ENCODE measurements at regions not wholly inside any gene's neighbourhood (a gene's known extent, or its start where the extent isn't known, plus 50 kb on each side); places are given as distances from the start of the nearest gene placed in this dataset.

- no peak for DNase-seq (ENCODE audit: low read depth in 2 of 2)
Measured at GRCh38 chr19:30170495-30171137, 201.6 kb upstream of the ZNF536 start.

DNA sequence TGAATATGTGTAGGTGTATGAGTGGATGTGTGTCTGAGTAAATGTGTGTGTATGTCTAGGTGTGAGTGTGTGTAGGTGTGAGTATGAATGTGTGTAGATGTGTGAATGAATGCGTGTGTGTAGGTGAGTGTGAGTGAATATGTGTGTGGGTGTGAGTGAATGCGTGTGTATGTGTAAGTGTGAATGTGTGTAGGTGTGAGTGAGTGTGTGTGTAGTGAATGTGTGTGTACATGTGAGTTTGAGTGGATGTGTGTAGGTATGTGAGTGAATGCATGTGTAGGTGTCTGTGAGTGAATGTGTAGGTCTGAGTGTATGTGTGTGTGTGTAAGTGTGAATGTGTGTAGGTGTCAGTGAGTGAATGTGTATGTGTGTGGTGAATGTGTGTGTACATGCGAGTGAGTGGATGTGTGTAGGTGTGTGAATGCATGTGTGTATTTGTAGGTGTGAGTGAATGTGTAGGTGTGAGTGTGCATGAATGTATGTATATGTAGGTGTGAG is 201.0 kb upstream of the ZNF536 start:
- DNase-seq (ENCODE audit: low read depth in 2 of 2), result no peak

DNA sequence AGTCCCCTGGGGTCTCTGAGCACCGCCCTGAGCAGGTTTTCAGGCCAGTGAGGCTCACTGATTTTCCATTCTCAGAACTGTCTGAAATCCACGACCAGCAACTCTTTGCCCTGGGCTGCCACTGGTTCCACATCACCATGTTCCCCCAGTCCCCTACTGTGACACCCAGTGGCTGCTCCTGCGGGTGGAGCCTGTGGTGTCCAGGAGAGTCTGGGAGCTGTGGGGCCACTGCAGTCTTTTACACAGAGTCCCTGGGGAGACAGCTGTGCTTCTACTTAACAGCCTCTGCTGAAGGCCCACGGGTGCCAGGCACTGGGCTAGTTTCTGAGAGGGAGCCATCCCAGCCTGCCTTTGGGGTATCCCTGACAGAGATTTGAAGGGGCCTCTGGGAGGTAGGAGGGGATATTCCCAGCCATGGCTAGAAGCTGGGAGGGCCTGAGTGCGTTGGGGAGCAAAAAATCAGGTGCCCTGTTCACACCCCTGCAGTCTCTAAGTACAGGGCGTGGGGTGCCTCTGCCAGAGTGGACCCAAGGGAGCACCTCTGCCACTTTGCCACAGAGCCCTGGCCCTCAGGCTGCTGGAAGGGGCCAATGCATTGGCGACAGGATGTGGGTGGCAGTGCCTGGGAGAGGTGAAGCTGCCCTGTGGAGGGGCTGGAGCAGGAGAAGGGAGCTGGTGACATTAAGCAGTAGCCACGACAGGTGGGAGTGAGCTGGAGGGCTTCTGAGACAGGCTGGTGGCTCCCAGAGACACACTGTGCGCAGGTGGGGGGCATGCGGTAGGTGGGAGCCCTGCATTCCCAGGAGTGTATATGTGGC is 200.2 kb upstream of the ZNF536 start:
- DNase-seq (ENCODE audit: low read depth in 2 of 2), result no peak

DNA sequence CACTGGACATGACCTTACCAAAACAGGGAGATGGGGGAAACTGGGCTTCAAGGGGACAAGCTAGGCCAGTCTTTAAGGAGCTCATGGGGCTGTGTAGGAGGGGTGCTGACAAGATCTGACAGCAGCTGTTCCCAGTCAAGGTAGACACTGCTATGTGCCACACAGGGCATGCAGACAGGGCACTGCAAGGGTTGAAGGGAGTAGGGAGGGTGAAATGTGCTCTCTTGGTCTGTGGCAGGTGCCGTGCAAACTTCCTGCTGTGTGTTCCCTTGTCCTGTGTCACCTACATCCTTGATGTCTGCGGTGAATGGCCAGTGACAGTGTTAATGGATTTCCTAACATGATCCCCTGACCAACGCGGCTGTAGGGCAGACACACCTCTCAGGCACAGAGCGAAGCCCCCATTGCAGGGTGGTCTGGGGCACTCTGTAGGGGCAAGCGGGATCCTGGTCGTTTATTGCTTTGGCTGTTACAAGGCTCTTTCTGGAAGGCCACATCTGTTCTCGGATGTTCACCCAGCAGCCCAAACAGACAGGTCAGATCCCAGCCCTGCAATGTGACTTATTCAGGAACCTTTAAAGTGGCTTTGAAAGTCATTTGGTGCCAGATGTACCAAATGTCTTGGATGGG is 199.5 kb upstream of the ZNF536 start:
- no peak for DNase-seq (ENCODE audit: low read depth in 2 of 2)

- no peak for DNase-seq (ENCODE audit: low read depth in 2 of 2)
Measured at GRCh38 chr19:30173593-30174356, 198.4 kb upstream of the ZNF536 start.

DNA sequence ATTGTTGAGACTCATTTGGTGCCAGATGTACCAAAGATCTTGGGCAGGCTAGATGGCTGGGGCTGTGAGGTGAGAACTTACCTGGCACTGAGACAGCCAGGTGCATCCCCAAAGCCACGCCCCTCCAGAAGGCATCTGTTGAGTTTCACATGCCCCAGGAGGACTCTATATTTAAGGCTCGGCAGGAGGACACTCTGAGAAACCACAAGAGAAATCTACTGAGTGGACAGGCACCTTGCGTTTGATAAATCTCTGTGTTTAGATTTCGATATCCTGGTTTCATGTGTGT is 197.9 kb upstream of the ZNF536 start:
- DNase-seq (ENCODE audit: low read depth in 2 of 2), result no peak

GRCh38 chr19:30174791-30175190 is 197.4 kb upstream of the ZNF536 start:
- DNase-seq (ENCODE audit: low read depth in 2 of 2), result no peak

GRCh38 chr19:30175987-30176386 is 196.2 kb upstream of the ZNF536 start:
- DNase-seq (ENCODE audit: low read depth in 2 of 2), result no peak

GRCh38 chr19:30178721-30179402 is 193.3 kb upstream of the ZNF536 start:
- no peak for DNase-seq (ENCODE audit: low read depth in 2 of 2)

DNA sequence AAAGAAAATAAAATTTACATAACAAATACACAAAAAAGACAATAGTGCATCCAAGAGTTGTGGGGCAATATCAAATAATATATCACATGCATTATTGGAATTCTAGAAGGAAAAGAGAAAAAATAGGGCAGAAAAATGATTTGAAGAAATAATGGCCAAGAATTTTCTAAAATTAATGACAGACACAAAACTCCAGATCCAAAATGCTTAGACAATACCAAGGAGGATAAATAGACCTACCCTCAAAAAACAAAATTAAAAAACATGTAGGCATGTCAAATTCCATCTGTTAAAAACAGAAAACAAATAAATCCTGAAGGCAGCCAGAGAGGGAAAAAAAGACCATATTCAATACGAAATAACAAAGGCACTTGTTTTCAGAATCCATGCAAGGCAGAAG is 191.5 kb upstream of the ZNF536 start:
- DNase-seq (ENCODE audit: low read depth in 2 of 2), result no peak

GRCh38 chr19:30183807-30184490 is 188.2 kb upstream of the ZNF536 start:
- DNase-seq (ENCODE audit: low read depth in 2 of 2), result no peak

GRCh38 chr19:30202060-30202600 is 170.1 kb upstream of the ZNF536 start:
- no peak for DNase-seq (ENCODE audit: low read depth in 2 of 2)

DNA sequence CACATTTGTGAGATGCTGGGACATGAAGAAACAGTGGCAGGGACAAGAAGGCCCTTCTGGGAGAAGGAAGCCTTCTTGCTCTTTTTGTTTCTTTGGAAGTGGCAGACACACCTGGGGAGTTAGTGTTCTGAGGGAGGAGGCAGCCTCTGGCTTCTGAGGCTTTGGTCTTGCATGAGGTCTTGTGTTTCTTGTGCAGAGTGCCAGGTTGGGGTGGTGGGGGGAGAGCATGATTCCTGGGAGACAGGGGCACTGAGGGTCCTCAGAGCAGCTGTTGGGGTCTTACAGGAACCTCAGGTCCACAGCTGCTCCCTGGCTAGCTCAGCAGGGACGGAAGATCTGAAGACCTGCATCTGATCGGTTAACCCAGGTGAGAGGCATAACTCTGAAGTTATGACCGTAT is 167.5 kb upstream of the ZNF536 start:
- no peak for DNase-seq (ENCODE audit: low read depth in 2 of 2)

- DNase-seq (ENCODE audit: low read depth in 2 of 2), result no peak
Measured at GRCh38 chr19:30206187-30206586, 166.0 kb upstream of the ZNF536 start.

DNA sequence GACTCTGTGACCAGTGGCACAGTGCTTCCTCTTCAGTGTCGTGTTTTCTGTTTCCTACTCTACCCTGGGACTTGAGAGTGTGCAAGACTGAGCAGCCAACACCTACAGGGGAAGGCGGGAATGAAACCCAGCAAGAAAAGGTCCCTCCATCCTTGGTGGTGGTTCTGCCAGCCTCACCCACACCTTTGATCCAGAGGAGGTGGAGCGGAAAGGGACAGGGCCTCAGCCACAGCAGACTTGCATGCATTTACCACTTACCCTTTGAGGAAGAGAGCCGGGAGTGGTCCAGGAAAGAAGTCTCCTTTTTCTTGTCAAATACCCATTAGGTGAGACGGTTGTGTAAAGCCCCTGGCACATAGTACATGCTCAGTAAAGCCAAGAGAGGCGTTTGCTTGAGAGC is 164.8 kb upstream of the ZNF536 start:
- no peak for DNase-seq (ENCODE audit: low read depth in 2 of 2)

DNA sequence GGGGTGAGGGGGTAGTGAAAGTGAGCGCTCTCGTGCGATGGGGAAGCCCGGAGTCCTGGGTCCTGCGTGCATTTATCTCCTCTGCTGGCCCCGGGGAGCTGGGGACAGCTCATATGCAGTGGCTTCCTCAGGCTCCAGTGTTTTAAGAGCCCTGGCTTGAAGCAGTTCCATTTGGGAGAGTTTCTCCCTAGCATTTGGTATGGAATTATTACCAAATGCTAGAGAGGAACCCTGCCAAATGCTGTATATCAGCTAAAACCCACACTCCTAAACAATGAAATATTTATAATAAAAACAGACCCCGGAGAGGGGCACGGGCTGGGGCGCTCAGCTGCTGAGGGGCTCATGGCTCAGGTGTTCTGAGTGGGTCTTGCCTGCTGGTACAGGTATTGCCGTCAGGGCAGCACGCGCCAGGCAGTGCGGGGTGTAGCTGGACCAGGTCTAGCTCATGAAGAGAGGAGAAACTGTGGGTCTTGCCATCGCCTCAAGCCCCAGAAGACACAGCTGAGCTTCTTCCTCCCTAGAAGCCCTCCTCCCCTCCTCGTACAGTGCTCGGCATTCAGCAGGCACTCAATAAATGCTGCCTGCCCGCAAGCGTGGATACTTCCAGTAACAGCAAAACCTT is 163.6 kb upstream of the ZNF536 start:
- no peak for DNase-seq (ENCODE audit: low read depth in 2 of 2)

DNA sequence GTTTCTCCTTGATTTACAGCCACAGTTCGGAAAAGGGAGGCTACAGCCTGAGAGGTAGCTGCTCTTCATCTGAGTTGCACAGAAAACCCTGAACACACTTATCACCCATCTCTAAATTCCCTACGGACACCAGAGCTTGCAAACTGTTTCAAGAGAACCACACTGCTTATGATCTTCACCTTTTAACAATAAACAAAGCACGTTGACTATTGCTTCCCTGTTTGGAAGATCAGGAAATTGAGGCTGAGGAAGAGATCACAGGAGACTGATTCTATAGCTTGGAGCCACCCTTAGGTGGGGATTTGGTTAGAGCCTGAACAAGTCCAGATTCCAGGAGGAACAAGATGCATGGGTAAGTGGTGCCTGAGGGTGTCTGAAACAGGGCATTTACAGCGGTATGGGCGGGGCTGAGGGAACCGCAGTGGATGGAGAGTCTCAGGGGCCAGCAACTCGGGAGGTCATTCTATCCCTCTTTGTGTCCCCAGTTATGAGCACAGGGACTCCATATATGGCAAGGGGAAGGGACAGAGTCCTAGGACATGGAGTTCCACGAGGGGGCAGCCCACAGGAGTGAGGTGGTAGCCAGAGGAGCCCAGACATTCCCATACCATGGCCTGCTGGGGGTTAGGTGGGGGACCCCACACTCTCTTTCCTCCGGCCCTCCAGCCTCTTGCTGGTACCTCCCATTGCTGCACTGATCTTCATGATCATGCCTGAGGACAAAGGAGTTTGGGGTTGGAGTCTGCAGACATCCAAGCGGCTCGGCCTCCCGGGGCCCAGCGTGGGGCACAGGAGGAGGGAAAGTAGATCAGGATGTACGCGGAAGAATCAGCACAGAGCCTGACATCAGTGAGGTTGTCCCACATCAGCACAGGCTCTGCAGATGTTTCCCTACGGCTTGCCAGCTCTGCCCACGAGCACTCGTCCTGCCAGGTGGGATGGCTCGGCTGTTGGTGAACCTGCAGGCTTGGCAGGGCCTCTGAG is 162.3 kb upstream of the ZNF536 start:
- DNase-seq (ENCODE audit: low read depth in 2 of 2), result no peak

DNA sequence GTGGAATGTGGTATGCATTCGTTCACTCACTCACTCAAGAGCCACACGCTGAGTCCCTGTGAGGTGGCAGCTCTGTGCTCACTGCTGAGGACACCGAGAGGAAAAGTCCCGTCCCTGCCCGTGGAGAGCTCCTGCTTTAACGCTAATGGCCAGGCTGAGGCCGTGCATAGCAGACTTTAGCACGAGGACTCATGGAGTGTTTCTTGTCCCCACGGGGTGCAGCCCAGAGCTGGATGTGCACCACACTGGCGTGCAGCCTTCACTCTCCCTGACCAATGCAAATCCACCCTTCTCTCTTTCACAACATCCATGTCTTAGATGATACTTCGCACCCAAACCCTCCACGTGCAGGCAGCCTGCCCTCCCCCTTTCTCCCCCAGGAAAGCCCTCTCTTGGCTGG is 159.6 kb upstream of the ZNF536 start:
- DNase-seq (ENCODE audit: low read depth in 2 of 2), result no peak

GRCh38 chr19:30214651-30215051 is 157.5 kb upstream of the ZNF536 start:
- DNase-seq (ENCODE audit: low read depth in 2 of 2), result no peak

All from fibroblast of skin of left biceps (primary cell).